ENCODE measurements at regions not wholly inside any gene's neighbourhood (a gene's known extent, or its start where the extent isn't known, plus 50 kb on each side); places are given as distances from the start of the nearest gene placed in this dataset.

- TF ChIP-seq CTCF (IDR thresholded peaks at IDR 0.05; ENCODE audit: partially characterized antibody, unreplicated experiment): no peak
- Mint-ChIP-seq H3K27me3 (ENCODE audit: unreplicated experiment) (peaks cover 2% of the 10 kb centered on the region), H3K4me3 (ENCODE audit: unreplicated experiment) (no peak overlapping the region), H3K27ac (ENCODE audit: unreplicated experiment) (no peak overlapping the region), H3K36me3 (ENCODE audit: unreplicated experiment) (no peaks in the 10 kb centered on the region), H3K9me3 (ENCODE audit: unreplicated experiment) (no peaks in the 10 kb centered on the region), H3K4me1 (ENCODE audit: low read depth, unreplicated experiment) (no peaks in the 10 kb centered on the region)
- no peak for DNase-seq
Observed at GRCh38 chrX:130990723-130991122, 67.4 kb upstream of the ARHGAP36 start.

DNA sequence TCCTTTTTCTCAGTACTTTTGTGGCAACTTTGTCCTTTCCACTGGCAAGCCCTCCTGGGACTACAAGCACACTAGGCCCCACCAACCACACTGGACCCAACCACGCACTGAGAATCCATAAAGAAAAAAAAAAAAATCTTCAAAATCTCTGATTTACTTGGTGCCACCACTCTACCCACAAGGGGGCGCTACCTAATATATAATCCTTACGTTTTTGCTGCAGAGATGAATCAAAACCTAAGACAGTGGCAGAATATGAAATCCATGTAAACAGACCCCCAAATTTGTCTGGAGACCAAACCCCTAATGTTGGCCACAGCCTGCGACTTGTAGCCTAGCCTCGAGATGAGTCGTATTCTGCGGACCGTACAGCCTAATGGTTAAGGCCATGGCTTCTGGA lies 63.5 kb upstream of the ARHGAP36 start:
- peak; percentile 22 for DNase-seq
- no peaks in the 10 kb centered on the region for H3K27me3 Mint-ChIP-seq (ENCODE audit: unreplicated experiment)

DNA sequence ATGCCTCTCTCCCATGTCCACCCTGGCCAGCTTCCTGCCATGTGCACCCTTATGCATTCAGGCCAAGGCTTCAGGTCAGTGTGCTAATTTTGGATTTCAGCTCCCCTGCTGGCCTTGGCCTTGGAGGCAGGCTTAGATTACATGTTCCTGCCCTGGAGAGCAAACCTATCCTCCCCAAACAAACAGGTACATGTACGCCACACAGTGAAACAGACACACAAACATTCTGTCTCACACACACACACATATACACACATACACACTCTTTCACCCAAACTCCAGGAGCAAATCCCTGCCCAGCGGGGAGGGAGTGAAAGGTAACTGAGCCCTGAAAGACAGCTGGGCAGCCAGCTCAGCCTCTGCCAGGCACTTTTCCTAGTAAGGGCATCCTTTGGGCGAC lies 62.7 kb upstream of the ARHGAP36 start:
- H3K4me1 Mint-ChIP-seq (ENCODE audit: low read depth, unreplicated experiment): no peaks in the 10 kb centered on the region
- TF ChIP-seq CTCF (IDR thresholded peaks at IDR 0.05; ENCODE audit: partially characterized antibody, unreplicated experiment): no peak
- no peak for DNase-seq
- H3K36me3 Mint-ChIP-seq (ENCODE audit: unreplicated experiment): no peaks in the 10 kb centered on the region
- no peaks in the 10 kb centered on the region for H3K9me3 Mint-ChIP-seq (ENCODE audit: unreplicated experiment)
- no peak overlapping the region for H3K4me3 Mint-ChIP-seq (ENCODE audit: unreplicated experiment)
- H3K27me3 Mint-ChIP-seq (ENCODE audit: unreplicated experiment): no peaks in the 10 kb centered on the region
- no peak overlapping the region for H3K27ac Mint-ChIP-seq (ENCODE audit: unreplicated experiment)

More for the DNA sequence above, 63.5 kb upstream of the ARHGAP36 start:
- no peaks in the 10 kb centered on the region for H3K4me1 Mint-ChIP-seq (ENCODE audit: low read depth, unreplicated experiment)
- H3K4me3 Mint-ChIP-seq (ENCODE audit: unreplicated experiment): no peak overlapping the region
- H3K36me3 Mint-ChIP-seq (ENCODE audit: unreplicated experiment): no peaks in the 10 kb centered on the region
- no peaks in the 10 kb centered on the region for H3K9me3 Mint-ChIP-seq (ENCODE audit: unreplicated experiment)
- TF ChIP-seq CTCF (IDR thresholded peaks at IDR 0.05; ENCODE audit: partially characterized antibody, unreplicated experiment): peak; percentile 75
- H3K27ac Mint-ChIP-seq (ENCODE audit: unreplicated experiment): no peak overlapping the region

- H3K27ac Mint-ChIP-seq (ENCODE audit: unreplicated experiment): no peak overlapping the region
Observed at GRCh38 chrX:130997314-130997713, 60.8 kb upstream of the ARHGAP36 start.

GRCh38 chrX:130999360-130999759 lies 58.8 kb upstream of the ARHGAP36 start:
- peaks cover 1% of the 10 kb centered on the region for H3K27me3 Mint-ChIP-seq (ENCODE audit: unreplicated experiment)
- no peak for TF ChIP-seq CTCF (IDR thresholded peaks at IDR 0.05; ENCODE audit: partially characterized antibody, unreplicated experiment)
- no peaks in the 10 kb centered on the region for H3K9me3 Mint-ChIP-seq (ENCODE audit: unreplicated experiment)
- no peak overlapping the region for H3K4me3 Mint-ChIP-seq (ENCODE audit: unreplicated experiment)
- H3K4me1 Mint-ChIP-seq (ENCODE audit: low read depth, unreplicated experiment): no peaks in the 10 kb centered on the region
- H3K27ac Mint-ChIP-seq (ENCODE audit: unreplicated experiment): no peak overlapping the region
- DNase-seq: no peak
- H3K36me3 Mint-ChIP-seq (ENCODE audit: unreplicated experiment): no peaks in the 10 kb centered on the region

More at GRCh38 chrX:130997314-130997713, 60.8 kb upstream of the ARHGAP36 start:
- Mint-ChIP-seq H3K4me3 (ENCODE audit: unreplicated experiment) (no peak overlapping the region), H3K27me3 (ENCODE audit: unreplicated experiment) (peaks cover 1% of the 10 kb centered on the region), H3K9me3 (ENCODE audit: unreplicated experiment) (no peaks in the 10 kb centered on the region), H3K4me1 (ENCODE audit: low read depth, unreplicated experiment) (no peaks in the 10 kb centered on the region), H3K36me3 (ENCODE audit: unreplicated experiment) (no peaks in the 10 kb centered on the region)
- no peak for DNase-seq
- TF ChIP-seq CTCF (IDR thresholded peaks at IDR 0.05; ENCODE audit: partially characterized antibody, unreplicated experiment): no peak
